Esophagus squamous epithelium (tissue), 5 donors: ENCODE measurements at regions not wholly inside any gene's neighbourhood (a gene's known extent, or its start where the extent isn't known, plus 50 kb on each side); places are given as distances from the start of the nearest gene placed in this dataset.

Experiments used
- DNase-seq: peaks from one replicate; lab custom pipeline; 2025; lab: John Stamatoyannopoulos, UW
- H3K27ac ChIP-seq, 4 donors: fragments of 200-600 bp; sonication (generic); one replicate each; pipeline ENCODE4 v1.5.1; 2016 to 2019; ENCODE audit warnings: mild to moderate bottlenecking in 1 of 4
- H3K27me3 ChIP-seq, 4 donors: fragments of 200-600 bp; sonication (generic); 1 replicate in 3 of 4; 2 replicates in 1 of 4; pipeline versions ENCODE4 v1.5.1 to v1.6.0; 2017 to 2021; ENCODE audit warnings: antibody characterized with exemption in 1 of 4
- H3K36me3 ChIP-seq, 3 donors: fragments of 200-600 bp; sonication (generic); one replicate each; pipeline ENCODE4 v1.5.1; 2016 to 2019
- H3K4me1 ChIP-seq, 3 donors: fragments of 200-600 bp; sonication (generic); one replicate each; pipeline ENCODE4 v1.5.1; 2017 to 2019
- H3K4me3 ChIP-seq, 4 donors: fragments of 200-600 bp; sonication (generic); 1 replicate in 3 of 4; 2 replicates in 1 of 4; pipeline ENCODE4 v1.5.1; 2016 to 2019; ENCODE audit warnings: mild to moderate bottlenecking in 2 of 4, moderate library complexity in 1 of 4
- H3K9me3 ChIP-seq, 3 donors: fragments of 200-600 bp; sonication (generic); one replicate each; pipeline ENCODE4 v1.5.1; 2016 to 2019
- POLR2A ChIP-seq, 4 donors: fragments of 450-650 bp; IDR thresholded peaks; one replicate each; pipeline ENCODE4 v1.6.1; 2017; ENCODE audit warnings: antibody characterized with exemption in 4 of 4, mild to moderate bottlenecking in 4 of 4, moderate library complexity in 3 of 4
- WGBS, 2 donors: methylation state at CpG; one replicate each; pipeline ENCODE4 v1.1.5; 2018; 5-methylcytosine and 5-hydroxymethylcytosine counted together
- intact Hi-C: fragments of 100-400 bp; cut with DNase I; formaldehyde crosslinking; loops from one replicate; pipeline ENCODE4 v1.15.0; 2022
- TF ChIP-seq, protein P1 (sequence below), 6 experiments: fragments of 450-650 bp in 4 of 6; fragments of 200-600 bp in 2 of 6; sonication (generic) in 2 of 6; IDR thresholded peaks; one replicate each; pipeline ENCODE4 v1.5.1; 2016 to 2019; ENCODE audit warnings: antibody characterized with exemption in 6 of 6, mild to moderate bottlenecking in 4 of 6, moderate library complexity in 4 of 6
- donor health status: DM: yes; HTN: yes; CAD: no.

DNA sequence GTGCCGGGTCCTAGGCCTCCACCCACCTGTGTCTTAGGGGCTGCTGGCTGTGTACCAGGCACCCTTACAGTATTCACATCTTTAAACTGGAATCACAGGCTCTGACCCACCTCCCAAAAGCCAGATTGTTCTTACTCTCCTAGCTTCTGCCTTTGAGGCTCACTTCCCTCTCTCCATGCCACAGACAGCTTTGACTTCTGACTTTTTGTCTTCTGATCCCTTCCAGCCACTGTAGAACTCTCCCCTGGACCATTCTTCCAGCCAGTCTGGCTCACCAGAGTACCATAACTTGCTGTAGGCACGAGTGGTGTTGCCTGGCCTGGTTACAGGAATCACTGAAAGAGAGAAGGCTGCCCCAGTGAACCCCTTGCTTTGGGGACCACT lies 58.1 kb upstream of the STUM start:
- no peaks in the 10 kb centered on the region for H3K36me3 ChIP-seq
- 88 to 100% methylated on average over 1 to 2 of the region's 2 CpGs for WGBS, 2 donors
- H3K4me3 ChIP-seq = no peak overlapping the region
- H3K27ac ChIP-seq = no peak overlapping the region
- intact Hi-C loops = no loop called here
- H3K9me3 ChIP-seq = no peaks in the 10 kb centered on the region
- TF ChIP-seq, protein P1, sequence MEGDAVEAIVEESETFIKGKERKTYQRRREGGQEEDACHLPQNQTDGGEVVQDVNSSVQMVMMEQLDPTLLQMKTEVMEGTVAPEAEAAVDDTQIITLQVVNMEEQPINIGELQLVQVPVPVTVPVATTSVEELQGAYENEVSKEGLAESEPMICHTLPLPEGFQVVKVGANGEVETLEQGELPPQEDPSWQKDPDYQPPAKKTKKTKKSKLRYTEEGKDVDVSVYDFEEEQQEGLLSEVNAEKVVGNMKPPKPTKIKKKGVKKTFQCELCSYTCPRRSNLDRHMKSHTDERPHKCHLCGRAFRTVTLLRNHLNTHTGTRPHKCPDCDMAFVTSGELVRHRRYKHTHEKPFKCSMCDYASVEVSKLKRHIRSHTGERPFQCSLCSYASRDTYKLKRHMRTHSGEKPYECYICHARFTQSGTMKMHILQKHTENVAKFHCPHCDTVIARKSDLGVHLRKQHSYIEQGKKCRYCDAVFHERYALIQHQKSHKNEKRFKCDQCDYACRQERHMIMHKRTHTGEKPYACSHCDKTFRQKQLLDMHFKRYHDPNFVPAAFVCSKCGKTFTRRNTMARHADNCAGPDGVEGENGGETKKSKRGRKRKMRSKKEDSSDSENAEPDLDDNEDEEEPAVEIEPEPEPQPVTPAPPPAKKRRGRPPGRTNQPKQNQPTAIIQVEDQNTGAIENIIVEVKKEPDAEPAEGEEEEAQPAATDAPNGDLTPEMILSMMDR (IDR thresholded peaks at IDR 0.05) = no peak
- TF ChIP-seq POLR2A (IDR thresholded peaks at IDR 0.05) = no peak
- no peak for DNase-seq
- no peaks in the 10 kb centered on the region for H3K4me1 ChIP-seq
- H3K27me3 ChIP-seq = peaks cover 0 to 17% (median 0%) of the 10 kb centered on the region in 4 donors

- Histone ChIP-seq H3K4me1 (no peaks in the 10 kb centered on the region), H3K27ac (no peak overlapping the region), H3K9me3 (no peaks in the 10 kb centered on the region), H3K4me3 (no peak overlapping the region), H3K27me3 (peaks cover 0 to 12% (median 0%) of the 10 kb centered on the region in 4 donors), H3K36me3 (no peaks in the 10 kb centered on the region)
- no peak for DNase-seq
- 53 to 80% methylated on average over 3 to 4 of the region's 4 CpGs for WGBS, 2 donors
- intact Hi-C loops = no loop called here
- TF ChIP-seq POLR2A (IDR thresholded peaks at IDR 0.05) = no peak
- TF ChIP-seq, protein P1 (IDR thresholded peaks at IDR 0.05) = no peak
Measured at GRCh38 chr1:226491093-226491850, 57.3 kb upstream of the STUM start.

GRCh38 chr1:226492426-226493137 lies 56.0 kb upstream of the STUM start:
- no peaks in the 10 kb centered on the region for H3K9me3 ChIP-seq
- no peaks in the 10 kb centered on the region for H3K27me3 ChIP-seq
- no peaks in the 10 kb centered on the region for H3K4me1 ChIP-seq
- H3K36me3 ChIP-seq = no peaks in the 10 kb centered on the region
- WGBS, 2 donors = 80 to 86% methylated on average over 6 to 7 of the region's 7 CpGs
- DNase-seq = no peak
- H3K4me3 ChIP-seq = no peak overlapping the region
- H3K27ac ChIP-seq = no peak overlapping the region
- no peak for TF ChIP-seq POLR2A (IDR thresholded peaks at IDR 0.05)
- TF ChIP-seq, protein P1 (IDR thresholded peaks at IDR 0.05) = no peak
- intact Hi-C loops = no loop called here

GRCh38 chr1:226494092-226494609 lies 54.4 kb upstream of the STUM start:
- TF ChIP-seq, protein P1 (IDR thresholded peaks at IDR 0.05) = no peak
- no peak for TF ChIP-seq POLR2A (IDR thresholded peaks at IDR 0.05)
- Histone ChIP-seq H3K9me3 (no peaks in the 10 kb centered on the region), H3K27me3 (no peaks in the 10 kb centered on the region), H3K27ac (no peak overlapping the region), H3K4me1 (no peaks in the 10 kb centered on the region), H3K4me3 (no peak overlapping the region), H3K36me3 (no peaks in the 10 kb centered on the region)
- DNase-seq = no peak
- WGBS, 2 donors = 80 to 84% methylated on average over 12 to 13 of the region's 13 CpGs
- intact Hi-C loops = no loop called here

- 60 to 69% methylated on average over 2 to 3 of the region's 4 CpGs for WGBS, 2 donors
- H3K27ac ChIP-seq = no peak overlapping the region
- no peaks in the 10 kb centered on the region for H3K27me3 ChIP-seq
- H3K9me3 ChIP-seq = no peaks in the 10 kb centered on the region
- no peaks in the 10 kb centered on the region for H3K4me1 ChIP-seq
- H3K4me3 ChIP-seq = no peak overlapping the region
- intact Hi-C loops = no loop called here
- no peak for DNase-seq
- H3K36me3 ChIP-seq = no peaks in the 10 kb centered on the region
- TF ChIP-seq, protein P1 (IDR thresholded peaks at IDR 0.05) = no peak
- no peak for TF ChIP-seq POLR2A (IDR thresholded peaks at IDR 0.05)
Measured at GRCh38 chr1:226495716-226496115, 52.8 kb upstream of the STUM start.
